Activated gamma-delta T cell treated with Interleukin-2 at 50 U/mL for 16 hours (primary cell): ENCODE measurements at regions not wholly inside any gene's neighbourhood (a gene's known extent, or its start where the extent isn't known, plus 50 kb on each side); places are given as distances from the start of the nearest gene placed in this dataset.

Experiments used
- DNase-seq: peaks from one replicate; pipeline ENCODE4 v3.0.0-alpha.2; 2020

GRCh38 chr20:58087562-58087858 lies 140.9 kb downstream of the ANKRD60 start:
- DNase-seq = no peak

DNA sequence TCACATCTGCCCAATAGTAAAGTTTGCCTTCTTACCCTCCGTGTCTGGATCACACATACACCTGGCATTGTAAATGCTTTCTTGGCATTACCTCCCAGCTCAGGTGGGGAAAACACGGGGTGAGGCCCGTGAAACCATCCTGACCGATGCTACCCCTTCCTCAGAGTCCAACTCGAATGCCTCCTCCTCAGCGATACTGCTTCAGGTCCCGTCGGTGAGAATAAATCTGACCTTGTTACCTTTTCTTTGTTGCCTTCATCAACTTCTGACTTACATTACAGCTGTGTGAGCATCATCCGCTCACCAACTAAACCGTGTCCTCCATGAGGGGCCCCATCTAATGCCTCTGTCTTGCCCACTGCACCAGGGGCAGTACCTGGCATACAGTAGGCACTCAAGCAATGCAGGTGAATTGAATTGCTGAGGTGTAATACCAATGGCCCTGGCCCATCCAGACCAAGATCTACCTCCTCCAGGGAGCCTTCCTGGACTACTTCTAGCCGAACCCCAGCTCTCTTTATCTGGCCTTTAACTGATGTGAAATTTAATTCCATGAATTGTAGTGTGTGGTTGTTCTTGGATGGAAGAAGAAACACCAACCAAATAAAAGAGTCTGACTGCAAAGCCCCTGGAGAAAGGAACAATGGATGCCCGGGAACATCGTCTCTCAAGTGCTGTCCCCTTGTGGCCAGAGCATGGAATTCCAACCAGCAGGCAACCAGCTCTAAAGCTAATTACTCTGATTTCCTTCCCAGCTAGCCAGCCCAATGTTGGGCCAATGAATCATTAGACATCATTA lies 141.5 kb downstream of the ANKRD60 start:
- no peak for DNase-seq

DNA sequence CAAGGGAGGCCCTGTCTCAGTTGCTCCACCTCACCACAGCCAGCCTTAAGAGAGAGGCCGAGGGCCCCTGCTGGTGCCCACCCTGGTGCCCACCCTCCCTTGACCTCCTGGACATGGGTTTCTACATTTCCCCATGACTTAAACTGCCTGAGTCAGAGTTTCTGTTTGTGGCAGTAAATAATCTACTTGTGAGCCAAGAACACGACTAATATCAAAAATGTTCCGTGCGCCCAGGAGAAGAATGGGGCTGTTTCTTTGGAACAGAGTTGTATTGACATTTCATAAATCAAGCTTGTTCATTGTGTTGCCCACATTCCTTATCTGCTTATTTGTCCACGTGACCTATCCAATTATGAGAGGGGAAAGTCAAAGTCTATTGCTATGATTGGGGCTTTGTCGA lies 143.5 kb downstream of the ANKRD60 start:
- no peak for DNase-seq

GRCh38 chr20:58084566-58084965 lies 143.9 kb downstream of the ANKRD60 start:
- DNase-seq = no peak

DNA sequence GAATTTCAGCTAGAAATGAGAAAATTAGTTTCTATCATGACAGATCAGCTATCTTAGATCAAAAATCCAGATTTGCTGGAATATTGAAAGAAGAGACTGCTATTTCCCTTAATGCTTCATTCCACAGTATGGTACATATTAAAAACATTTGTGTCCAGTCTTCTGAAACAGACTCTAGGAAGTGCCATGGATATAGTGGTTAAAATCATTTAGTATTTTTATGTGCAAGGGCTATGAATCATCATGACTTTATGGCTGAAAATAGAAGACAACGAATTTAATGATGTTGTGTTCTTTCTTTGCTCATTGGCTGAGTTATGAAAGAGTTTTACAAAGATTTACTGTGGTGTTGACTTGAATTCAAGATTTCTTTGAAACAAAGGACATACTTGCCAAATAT lies 146.6 kb downstream of the ANKRD60 start:
- no peak for DNase-seq

GRCh38 chr20:58078741-58079522 lies 149.5 kb downstream of the ANKRD60 start:
- no peak for DNase-seq

DNA sequence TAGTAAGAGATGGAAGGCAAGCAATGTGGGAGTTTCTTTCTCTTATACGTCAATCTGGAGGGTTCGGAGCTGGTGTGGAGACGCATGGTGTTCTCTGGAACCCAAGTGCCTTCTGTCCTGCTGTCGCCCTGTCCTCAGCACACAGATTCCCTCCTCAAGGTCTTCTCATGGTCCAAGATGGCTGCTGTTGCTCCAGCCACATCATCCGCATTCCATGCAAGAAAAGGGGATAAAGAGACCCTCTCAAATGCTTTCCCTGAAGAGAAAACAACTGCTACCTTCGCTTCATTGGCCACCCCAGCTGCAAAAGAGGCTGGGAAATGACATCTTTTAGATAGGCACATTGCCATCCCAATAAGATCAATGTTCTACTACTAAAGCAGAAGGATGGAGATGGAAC lies 151.2 kb downstream of the ANKRD60 start:
- DNase-seq = no peak

DNA sequence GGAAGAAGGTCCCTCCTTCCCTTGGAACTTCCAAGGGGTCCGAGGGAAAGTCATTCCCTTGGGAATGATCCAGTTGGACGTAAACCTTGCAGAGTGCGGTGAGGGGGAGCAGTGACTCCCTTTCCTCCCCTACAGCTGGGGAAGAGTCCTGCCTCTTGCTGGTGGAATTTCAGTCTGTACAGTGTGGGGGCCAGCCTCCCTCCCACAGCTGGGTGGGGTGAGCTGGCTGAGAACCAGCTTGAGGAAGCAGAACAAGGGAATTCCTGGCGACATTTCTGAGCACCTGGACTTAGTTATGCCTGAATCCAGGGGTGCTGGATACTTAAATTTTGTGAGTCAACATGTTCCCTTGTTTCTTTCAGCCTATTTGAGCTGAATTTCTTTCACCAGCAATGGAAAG lies 152.0 kb downstream of the ANKRD60 start:
- DNase-seq = no peak

DNA sequence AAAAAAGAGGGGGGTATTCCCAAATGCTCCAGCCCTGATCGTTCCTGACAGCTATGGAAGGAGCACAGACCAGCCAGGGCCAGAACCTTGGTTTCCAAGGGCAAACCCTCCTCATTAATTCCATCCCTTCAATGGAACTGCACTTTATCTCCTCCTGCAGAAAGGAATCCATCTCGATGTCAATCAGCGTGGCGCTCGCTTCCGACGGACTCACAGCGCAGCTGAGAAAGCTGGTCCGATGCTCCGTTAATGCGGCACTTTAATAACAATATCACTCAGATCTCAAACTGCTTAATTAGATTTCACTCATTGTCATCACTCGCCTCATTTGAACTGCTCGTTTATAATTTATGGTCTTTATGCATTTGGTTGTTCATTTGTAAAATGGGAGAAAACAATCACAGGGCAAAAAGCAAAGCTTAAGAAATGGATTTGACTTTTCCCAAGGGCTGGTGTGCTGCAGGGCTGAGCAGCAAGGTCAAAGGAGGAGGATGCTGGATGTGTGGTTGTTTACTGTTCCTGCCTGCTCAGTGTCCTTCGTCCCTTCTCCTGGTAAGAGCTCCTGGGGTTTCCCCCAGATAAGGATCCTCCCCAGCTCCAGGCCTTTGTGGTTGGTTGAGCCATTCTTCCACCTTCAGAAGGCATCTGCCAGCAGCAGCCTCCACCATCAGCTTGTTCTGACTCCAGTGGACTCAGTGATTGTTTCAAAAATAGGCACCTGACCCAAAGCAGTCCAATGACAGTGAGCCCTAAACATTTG lies 152.7 kb downstream of the ANKRD60 start:
- DNase-seq = no peak

DNA sequence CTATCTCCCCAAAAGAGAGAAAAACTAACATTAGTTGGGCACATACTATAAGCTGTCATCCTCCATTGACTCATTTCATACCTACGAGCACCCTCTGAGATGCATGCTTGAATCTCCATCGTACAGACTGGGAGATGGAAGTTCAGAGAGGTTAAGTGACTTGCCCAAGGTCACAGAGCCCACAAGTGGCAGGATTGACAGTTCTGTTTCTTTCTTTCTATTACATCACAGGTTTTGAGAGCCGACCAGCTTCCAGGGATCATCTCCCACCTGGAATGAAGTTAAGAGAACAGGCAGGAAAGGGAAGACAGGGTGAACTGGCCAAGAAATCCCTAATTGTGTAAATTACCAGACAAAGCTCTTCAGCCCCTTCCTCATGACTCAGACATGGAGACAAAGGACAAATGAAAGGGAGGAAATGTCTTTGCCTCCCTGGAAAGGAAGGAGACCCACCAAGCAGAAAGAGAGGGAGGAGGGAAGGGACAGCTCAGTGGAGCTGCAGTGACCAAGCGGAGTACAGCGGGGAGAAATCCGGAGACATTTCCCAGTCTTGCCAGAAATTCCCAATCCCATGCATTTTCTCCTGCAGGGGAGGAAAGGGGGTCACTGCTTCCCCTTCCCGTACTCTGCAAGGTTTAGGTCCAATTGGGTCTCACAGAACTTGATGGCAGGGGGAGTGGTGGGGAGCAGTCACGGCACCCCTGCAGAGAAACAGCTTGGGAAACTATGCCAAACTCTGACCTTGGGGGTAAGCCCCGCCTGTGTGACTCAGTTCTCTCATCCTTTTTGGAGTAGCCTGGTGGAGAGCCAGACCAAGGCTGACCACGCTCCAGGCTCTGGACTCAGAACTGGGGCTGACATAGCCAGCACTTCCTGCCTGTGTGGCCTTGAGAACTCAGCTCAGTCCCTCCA lies 154.3 kb downstream of the ANKRD60 start:
- DNase-seq = no peak

DNA sequence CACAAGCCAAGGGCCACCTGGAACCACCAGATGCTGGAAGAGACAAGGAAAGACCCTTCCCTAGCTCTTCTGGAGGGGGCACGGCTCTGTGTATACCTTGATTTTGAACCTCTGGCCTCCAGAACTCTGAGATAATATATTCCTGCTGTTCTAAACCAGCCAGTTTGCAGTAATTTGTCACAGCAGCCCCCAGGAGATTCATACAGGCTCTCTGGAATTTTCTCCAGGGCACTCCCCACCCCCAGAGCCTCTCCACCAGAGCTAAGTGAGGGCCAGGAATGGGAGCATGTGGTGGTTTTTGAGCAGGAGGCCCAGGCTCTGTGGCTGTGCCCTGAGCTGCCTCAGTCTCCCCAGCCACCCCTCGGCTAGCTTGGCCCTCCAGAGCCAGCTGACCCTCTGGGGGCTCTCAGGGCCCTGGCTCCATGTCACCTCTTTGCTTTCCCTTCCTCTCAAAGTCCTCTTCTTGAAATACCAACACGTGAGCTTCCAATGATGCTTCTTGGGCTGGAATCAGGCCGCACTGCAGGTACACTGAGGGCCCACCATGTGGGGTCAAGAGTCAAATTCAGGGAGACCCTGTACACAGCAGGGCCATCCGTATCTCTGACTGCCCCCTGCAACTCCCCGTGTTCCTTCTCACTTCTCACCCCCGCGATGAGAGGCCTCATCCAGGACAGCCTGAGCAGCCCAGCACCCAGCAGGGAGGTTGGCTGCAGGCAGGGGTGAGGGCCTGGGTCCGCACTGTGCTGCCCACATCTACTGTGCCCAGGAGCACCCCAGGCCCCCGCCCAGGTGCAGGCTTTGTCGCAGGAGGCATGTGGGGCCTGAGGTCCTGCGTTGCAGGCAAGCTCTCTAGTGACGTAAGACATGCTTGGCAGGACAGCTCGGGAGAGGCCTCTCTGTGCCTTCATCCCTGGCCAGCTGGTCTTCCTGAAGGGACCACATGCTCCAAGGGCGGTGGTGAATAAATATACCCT lies 155.5 kb downstream of the ANKRD60 start:
- DNase-seq = no peak

GRCh38 chr20:58071991-58072390 lies 156.5 kb downstream of the ANKRD60 start:
- no peak for DNase-seq

- DNase-seq = no peak
Measured at GRCh38 chr20:58071298-58071697, 157.2 kb downstream of the ANKRD60 start.

- DNase-seq = no peak
Measured at GRCh38 chr20:58070664-58071196, 157.7 kb downstream of the ANKRD60 start.

DNA sequence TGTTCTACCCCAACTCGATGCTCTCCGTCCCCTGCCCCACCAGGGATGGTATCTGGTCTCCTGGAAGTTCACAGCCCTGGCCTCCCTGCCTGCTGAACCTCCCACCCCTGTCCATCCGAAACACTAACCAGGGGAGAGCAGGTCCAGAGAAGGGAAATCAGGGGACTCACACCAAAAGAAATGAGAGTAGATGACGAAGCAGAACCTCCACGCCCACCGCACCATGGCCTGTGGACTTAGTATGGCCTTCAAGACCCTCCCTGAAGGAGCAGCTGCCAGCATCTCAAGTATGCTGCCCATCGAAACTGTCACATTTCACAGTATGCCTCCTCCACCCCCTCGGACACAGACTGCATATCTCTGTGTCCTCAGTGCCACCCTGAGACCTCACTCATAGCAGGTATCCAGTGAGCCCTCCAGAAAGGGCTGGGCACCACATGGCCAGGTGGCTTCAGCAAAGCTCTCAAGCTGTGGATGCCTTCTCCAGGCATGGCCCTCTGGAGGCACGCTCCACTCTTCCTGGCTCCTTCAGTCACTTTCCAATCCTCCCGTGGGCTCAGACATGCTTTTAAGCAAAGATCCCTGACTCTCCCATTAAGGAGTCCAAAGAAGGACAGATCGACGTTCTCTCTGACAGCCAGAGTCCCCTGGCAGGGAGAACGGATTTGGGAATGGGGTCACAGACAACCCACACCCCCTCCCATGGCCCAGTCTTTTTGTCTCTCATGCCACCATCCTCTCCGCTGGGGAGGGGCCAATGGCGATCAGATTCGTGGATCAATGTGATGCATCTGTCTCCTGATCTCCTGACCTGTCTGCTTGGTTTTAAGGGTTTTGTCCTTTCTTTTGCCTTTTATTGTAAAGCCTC lies 158.4 kb downstream of the ANKRD60 start:
- no peak for DNase-seq

DNA sequence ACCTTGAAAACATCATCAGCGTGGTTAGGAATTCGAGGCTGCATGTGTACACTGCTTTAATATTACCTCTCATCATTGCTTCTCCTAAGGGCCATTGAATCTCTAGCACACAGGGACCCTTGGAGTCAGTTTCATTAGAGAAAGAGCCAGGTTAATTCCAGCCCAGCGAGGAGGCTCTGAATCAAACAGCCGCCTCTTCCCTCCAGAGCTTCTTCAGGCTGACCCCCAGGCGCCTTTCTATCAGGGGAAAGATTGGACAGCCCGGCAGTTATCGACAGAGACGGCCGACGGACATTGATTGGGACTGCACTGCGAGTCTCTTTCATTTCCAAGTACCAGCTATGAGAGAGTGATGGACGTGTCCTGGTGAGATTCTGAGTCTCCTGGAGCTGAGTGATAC lies 159.2 kb downstream of the ANKRD60 start:
- no peak for DNase-seq

- no peak for DNase-seq
Measured at GRCh38 chr20:58065508-58066361, 162.7 kb downstream of the ANKRD60 start.

DNA sequence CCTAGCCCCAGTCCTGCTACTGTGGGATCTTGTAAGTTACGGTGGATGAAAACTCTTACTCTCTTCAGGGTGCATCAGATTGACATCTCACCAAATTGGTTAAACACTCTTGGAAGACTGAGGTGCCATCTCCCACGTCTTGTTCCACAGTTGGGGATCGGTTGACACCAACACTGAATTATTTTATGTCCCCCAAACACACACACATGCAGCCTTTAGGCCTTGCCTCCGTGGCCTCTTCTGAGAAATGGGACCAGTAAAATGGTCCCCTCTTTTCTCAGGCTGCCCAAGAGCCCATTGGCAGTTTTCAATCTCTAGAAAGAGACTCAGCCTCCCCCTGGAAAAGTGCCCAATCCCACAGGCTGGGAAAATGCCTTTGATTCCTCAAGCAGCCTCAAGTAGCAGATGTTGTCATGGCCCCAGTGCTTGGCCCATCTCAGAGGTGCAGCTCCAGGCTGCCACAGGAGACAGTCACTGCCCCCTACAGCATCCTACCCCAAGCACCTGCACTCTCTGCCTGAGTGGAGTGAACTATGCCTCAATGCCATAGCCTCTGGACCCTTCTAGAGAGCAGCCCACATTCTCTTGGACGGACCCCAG lies 163.9 kb downstream of the ANKRD60 start:
- DNase-seq = no peak

DNA sequence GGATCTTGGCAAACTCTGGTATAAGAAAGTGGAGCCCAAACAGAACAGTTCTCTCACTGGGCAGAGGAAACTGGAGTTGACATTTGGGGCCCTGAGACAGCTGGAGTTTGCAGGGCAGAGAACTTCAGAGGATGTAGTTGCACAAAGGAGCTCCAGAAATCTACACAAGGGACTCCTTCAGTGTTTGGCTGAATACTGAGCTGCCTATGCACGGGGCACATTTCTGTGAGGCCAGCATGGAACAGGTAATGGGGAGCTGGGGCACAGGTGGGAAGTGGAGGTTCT lies 169.3 kb downstream of the ANKRD60 start:
- no peak for DNase-seq
